CD14-positive monocyte (primary cell): ENCODE measurements at regions not wholly inside any gene's neighbourhood (a gene's known extent, or its start where the extent isn't known, plus 50 kb on each side); places are given as distances from the start of the nearest gene placed in this dataset.

Experiments
- DNase-seq, 3 donors: peaks; one replicate each; pipeline ENCODE4 v3.0.0-alpha.2; 2011 to 2022
- H2AFZ ChIP-seq: 2 replicates; pipeline ENCODE4 v1.6.0; 2012; ENCODE audit warnings: mild to moderate bottlenecking, low read depth, low read length, inconsistent platforms; ENCODE audit not compliant: insufficient read depth, poor library complexity, severe bottlenecking
- H3K27ac ChIP-seq, 2 donors: 1 replicate in 1 of 2; 2 replicates in 1 of 2; pipeline ENCODE4 v1.5.1; 2012 to 2013; ENCODE audit warnings: low read length in 2 of 2, control low read depth in 1 of 2, inconsistent platforms in 1 of 2, low read depth in 1 of 2, mild to moderate bottlenecking in 1 of 2
- H3K27me3 ChIP-seq, 2 donors: one replicate each; pipeline versions ENCODE4 v1.6.0 to v1.6.1; 2011 to 2013; ENCODE audit warnings: low read length in 2 of 2; ENCODE audit not compliant: control insufficient read depth in 2 of 2, insufficient read depth in 2 of 2
- H3K36me3 ChIP-seq, 2 donors: replicated peaks in 1 of 2; 1 replicate in 1 of 2; 2 replicates in 1 of 2; pipeline versions ENCODE4 v1.5.1 to v1.6.1; 2012 to 2013; ENCODE audit warnings: low read length in 2 of 2, control low read depth in 1 of 2, inconsistent platforms in 1 of 2, mild to moderate bottlenecking in 1 of 2; ENCODE audit not compliant: insufficient read depth in 2 of 2, control insufficient read depth in 1 of 2
- H3K4me1 ChIP-seq, 2 donors: 1 replicate in 1 of 2; 2 replicates in 1 of 2; pipeline versions ENCODE4 v1.5.1 to v1.6.1; 2012 to 2013; ENCODE audit warnings: low read length in 2 of 2, control low read depth in 1 of 2, inconsistent platforms in 1 of 2, mild to moderate bottlenecking in 1 of 2, moderate library complexity in 1 of 2; ENCODE audit not compliant: insufficient read depth in 2 of 2, control insufficient read depth in 1 of 2
- H3K4me2 ChIP-seq: replicated peaks from 2 replicates; pipeline ENCODE3; 2012; ENCODE audit warnings: low read length, moderate library complexity, mild to moderate bottlenecking; ENCODE audit not compliant: poor library complexity, severe bottlenecking; ENCODE audit errors: extremely low read depth
- H3K4me3 ChIP-seq, 3 experiments: fragments of 200-600 bp in 1 of 3; sonication (generic) in 1 of 3; replicated peaks in 1 of 3; 1 replicate in 2 of 3; 2 replicates in 1 of 3; pipeline ENCODE4 v1.5.1; 2011 to 2013; ENCODE audit warnings: low read length in 3 of 3, mild to moderate bottlenecking in 3 of 3, control low read depth in 2 of 3, low read depth in 2 of 3, inconsistent platforms in 1 of 3, moderate library complexity in 1 of 3
- H3K79me2 ChIP-seq: 2 replicates; pipeline ENCODE4 v1.6.0; 2012; ENCODE audit warnings: mild to moderate bottlenecking, control low read depth, inconsistent platforms, low read length, moderate library complexity; ENCODE audit not compliant: insufficient read depth
- H3K9ac ChIP-seq: 2 replicates; pipeline ENCODE4 v1.6.0; 2017; ENCODE audit warnings: low read length, mild to moderate bottlenecking; ENCODE audit not compliant: insufficient read depth, poor library complexity, severe bottlenecking
- H3K9me3 ChIP-seq, 2 donors: replicated peaks in 1 of 2; 1 replicate in 1 of 2; 2 replicates in 1 of 2; pipeline versions ENCODE4 v1.5.1 to v1.6.1; 2012 to 2013; ENCODE audit warnings: low read length in 2 of 2, control low read depth in 1 of 2; ENCODE audit not compliant: control insufficient read depth in 1 of 2, insufficient read depth in 1 of 2
- H4K20me1 ChIP-seq: 2 replicates; pipeline ENCODE4 v1.6.0; 2012; ENCODE audit warnings: mild to moderate bottlenecking, low read length, control low read depth, moderate library complexity; ENCODE audit not compliant: insufficient read depth
- H3K27ac Mint-ChIP-seq, 7 donors: one replicate each; pipeline ENCODE4 v1.8.0; 2020; ENCODE audit warnings: mild to moderate bottlenecking in 7 of 7, mixed read lengths in 7 of 7, moderate library complexity in 6 of 7, inconsistent platforms in 2 of 7
- H3K27me3 Mint-ChIP-seq, 3 donors: one replicate each; pipeline ENCODE4 v1.8.0; 2021 to 2022; ENCODE audit warnings: low read depth in 3 of 3, mild to moderate bottlenecking in 3 of 3, mixed read lengths in 3 of 3, moderate library complexity in 3 of 3, inconsistent platforms in 1 of 3
- H3K36me3 Mint-ChIP-seq, 2 donors: one replicate each; pipeline ENCODE4 v1.8.0; 2020; ENCODE audit warnings: mixed read lengths in 2 of 2, inconsistent platforms in 1 of 2, mild to moderate bottlenecking in 1 of 2
- H3K4me1 Mint-ChIP-seq: one replicate; pipeline ENCODE4 v1.8.0; 2020; ENCODE audit warnings: mild to moderate bottlenecking, mixed read lengths
- H3K4me3 Mint-ChIP-seq, 2 donors: one replicate each; pipeline ENCODE4 v1.8.0; 2020; ENCODE audit warnings: mild to moderate bottlenecking in 2 of 2, mixed read lengths in 2 of 2, moderate library complexity in 1 of 2
- H3K9me3 Mint-ChIP-seq, 7 donors: one replicate each; pipeline ENCODE4 v1.8.0; 2020 to 2022; ENCODE audit warnings: mixed read lengths in 7 of 7, mild to moderate bottlenecking in 6 of 7, moderate library complexity in 6 of 7, inconsistent platforms in 2 of 7
- WGBS: methylation state at CpG from one replicate; pipeline ENCODE4 v1.1.5; 2013; ENCODE audit warnings: missing lambda C conversion rate; ENCODE audit not compliant: insufficient coverage; 5-methylcytosine and 5-hydroxymethylcytosine counted together
- intact Hi-C, 2 donors: fragments of 100-400 bp; cut with micrococcal nuclease; formaldehyde crosslinking; loops; one replicate each; pipeline versions ENCODE4 v1.15.0 to v1.15.1; 2023
- TF ChIP-seq, protein P1 (sequence below): fragments of 200-600 bp; IDR thresholded peaks from one replicate; pipeline ENCODE4 v1.8.0; 2022; ENCODE audit warnings: antibody characterized with exemption, mild to moderate bottlenecking

DNA sequence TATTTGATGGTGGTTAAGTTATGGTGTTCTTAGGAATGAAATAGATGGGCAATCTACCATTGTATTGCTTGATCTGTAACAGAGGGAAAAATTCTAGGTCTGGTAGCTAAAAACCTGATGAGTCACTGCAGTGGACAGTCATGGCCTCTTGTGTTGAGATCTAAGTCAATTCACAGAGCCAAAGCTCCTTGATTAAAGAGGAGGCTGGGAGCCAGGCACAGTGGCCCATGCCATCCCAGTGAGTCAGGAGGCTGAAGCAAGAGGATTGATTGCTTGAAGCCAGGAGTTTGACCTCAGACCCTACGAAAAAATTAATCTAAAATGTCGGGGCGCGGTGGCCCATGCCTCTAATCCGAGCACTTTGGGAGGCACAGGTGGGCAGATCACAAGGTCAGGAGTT lies 67.1 kb upstream of the KPNA3 start:
- Mint-ChIP-seq H3K27me3 (peaks cover 0 to 3% (median 2%) of the 10 kb centered on the region in 3 donors), H3K4me1 (no peaks in the 10 kb centered on the region), H3K27ac (peak overlapping the region in 1 of 7 donors; percentile 3), H3K4me3 (no peak overlapping the region), H3K36me3 (no peaks in the 10 kb centered on the region), H3K9me3 (peaks cover 6 to 29% (median 15%) of the 10 kb centered on the region in 7 donors)
- intact Hi-C loops, result no loop called here
- Histone ChIP-seq H4K20me1 (no peaks in the 10 kb centered on the region), H3K27me3 (no peaks in the 10 kb centered on the region), H3K9ac (no peak overlapping the region), H3K27ac (no peak overlapping the region), H2AFZ (no peak overlapping the region), H3K4me3 (no peak overlapping the region), H3K4me2 (no peak overlapping the region), H3K79me2 (no peaks in the 10 kb centered on the region), H3K9me3 (peaks cover 0 to 10% of the 10 kb centered on the region in 2 donors), H3K4me1 (no peaks in the 10 kb centered on the region), H3K36me3 (no peaks in the 10 kb centered on the region)
- no peak for DNase-seq
- TF ChIP-seq, protein P1, sequence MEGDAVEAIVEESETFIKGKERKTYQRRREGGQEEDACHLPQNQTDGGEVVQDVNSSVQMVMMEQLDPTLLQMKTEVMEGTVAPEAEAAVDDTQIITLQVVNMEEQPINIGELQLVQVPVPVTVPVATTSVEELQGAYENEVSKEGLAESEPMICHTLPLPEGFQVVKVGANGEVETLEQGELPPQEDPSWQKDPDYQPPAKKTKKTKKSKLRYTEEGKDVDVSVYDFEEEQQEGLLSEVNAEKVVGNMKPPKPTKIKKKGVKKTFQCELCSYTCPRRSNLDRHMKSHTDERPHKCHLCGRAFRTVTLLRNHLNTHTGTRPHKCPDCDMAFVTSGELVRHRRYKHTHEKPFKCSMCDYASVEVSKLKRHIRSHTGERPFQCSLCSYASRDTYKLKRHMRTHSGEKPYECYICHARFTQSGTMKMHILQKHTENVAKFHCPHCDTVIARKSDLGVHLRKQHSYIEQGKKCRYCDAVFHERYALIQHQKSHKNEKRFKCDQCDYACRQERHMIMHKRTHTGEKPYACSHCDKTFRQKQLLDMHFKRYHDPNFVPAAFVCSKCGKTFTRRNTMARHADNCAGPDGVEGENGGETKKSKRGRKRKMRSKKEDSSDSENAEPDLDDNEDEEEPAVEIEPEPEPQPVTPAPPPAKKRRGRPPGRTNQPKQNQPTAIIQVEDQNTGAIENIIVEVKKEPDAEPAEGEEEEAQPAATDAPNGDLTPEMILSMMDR, result no peak
- 100% methylated on average over 1 of the region's 5 CpGs for WGBS

DNA sequence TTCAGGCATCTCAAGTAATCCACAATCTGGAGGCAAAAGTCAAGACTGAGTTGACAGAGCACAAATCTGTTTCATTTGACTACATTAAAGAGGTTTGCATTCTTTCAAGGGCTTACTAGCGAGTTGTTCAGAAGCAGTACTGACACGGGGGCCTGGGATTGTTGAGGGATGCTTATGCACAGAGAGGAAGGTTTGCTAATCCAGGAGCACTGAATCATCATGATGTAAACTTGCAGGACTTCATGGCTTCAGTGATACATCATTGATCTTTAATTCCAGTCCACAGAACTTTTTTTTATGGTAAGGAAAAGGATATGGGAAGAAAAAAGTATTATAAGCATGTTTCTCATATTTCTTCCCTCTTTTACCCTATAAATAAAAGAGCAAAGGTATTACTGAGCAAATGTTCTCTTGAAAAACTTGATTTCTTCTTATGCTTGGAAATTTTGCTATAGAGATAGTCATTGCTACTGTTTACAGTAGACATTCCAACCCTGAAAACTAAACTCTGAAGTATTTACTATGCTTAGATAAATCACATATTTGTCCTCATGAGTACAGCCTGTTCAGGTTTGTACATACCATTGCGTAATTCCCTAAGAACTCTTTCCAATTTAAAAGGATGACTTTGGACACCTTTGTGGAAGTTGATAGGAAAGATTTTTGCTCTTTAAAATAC lies 65.8 kb upstream of the KPNA3 start:
- DNase-seq, result no peak
- H3K9me3 Mint-ChIP-seq, result peaks cover 10 to 37% (median 22%) of the 10 kb centered on the region in 7 donors
- H3K4me2 ChIP-seq, result no peak overlapping the region
- H3K27me3 ChIP-seq, result no peaks in the 10 kb centered on the region
- no peak overlapping the region for H3K27ac ChIP-seq
- no peaks in the 10 kb centered on the region for H4K20me1 ChIP-seq
- no peaks in the 10 kb centered on the region for H3K36me3 ChIP-seq
- 89% methylated on average over 2 of the region's 3 CpGs for WGBS
- intact Hi-C loops, result no loop called here
- H3K4me3 ChIP-seq, result no peak overlapping the region
- no peaks in the 10 kb centered on the region for H3K4me1 Mint-ChIP-seq
- no peak overlapping the region for H3K27ac Mint-ChIP-seq
- TF ChIP-seq, protein P1, result no peak
- no peak overlapping the region for H3K9ac ChIP-seq
- no peaks in the 10 kb centered on the region for H3K36me3 Mint-ChIP-seq
- H2AFZ ChIP-seq, result no peak overlapping the region
- peaks cover 0 to 18% of the 10 kb centered on the region in 2 donors for H3K9me3 ChIP-seq
- H3K4me3 Mint-ChIP-seq, result no peak overlapping the region
- no peaks in the 10 kb centered on the region for H3K79me2 ChIP-seq
- no peaks in the 10 kb centered on the region for H3K4me1 ChIP-seq
- peaks cover 0 to 3% (median 0%) of the 10 kb centered on the region in 3 donors for H3K27me3 Mint-ChIP-seq
